Neuronal stem cell (in vitro differentiated cells): ENCODE measurements at regions not wholly inside any gene's neighbourhood (a gene's known extent, or its start where the extent isn't known, plus 50 kb on each side); places are given as distances from the start of the nearest gene placed in this dataset.
A peak's percentile ranks its signal among the peaks of the same experiment; 100 is the strongest.

ENCODE experiments used
- DNase-seq: peaks from one replicate; pipeline ENCODE4 v3.0.0-alpha.2; 2013; ENCODE audit warnings: low spot score
- H2AFZ ChIP-seq: one replicate; pipeline ENCODE4 v1.6.1; 2013; ENCODE audit warnings: mild to moderate bottlenecking, low read length, inconsistent platforms
- H2AK5ac ChIP-seq: 2 replicates; pipeline ENCODE4 v1.6.1; 2013; ENCODE audit warnings: low read depth, mild to moderate bottlenecking, inconsistent platforms, low read length, moderate library complexity, mixed read lengths
- H2BK120ac ChIP-seq: 2 replicates; pipeline ENCODE4 v1.6.1; 2013; ENCODE audit warnings: low read depth, mild to moderate bottlenecking, inconsistent platforms, low read length, moderate library complexity, mixed read lengths
- H2BK12ac ChIP-seq: one replicate; pipeline ENCODE4 v1.6.1; 2013; ENCODE audit warnings: low read length, inconsistent platforms
- H2BK15ac ChIP-seq: 2 replicates; pipeline ENCODE4 v1.6.1; 2013; ENCODE audit warnings: mild to moderate bottlenecking, low read length, inconsistent platforms, mixed read lengths
- H2BK5ac ChIP-seq: one replicate; pipeline ENCODE4 v1.6.1; 2013; ENCODE audit warnings: inconsistent platforms, mild to moderate bottlenecking, low read length, moderate library complexity
- H3K14ac ChIP-seq: one replicate; pipeline ENCODE4 v1.6.1; 2013; ENCODE audit warnings: low read length, inconsistent platforms
- H3K18ac ChIP-seq: 2 replicates; pipeline ENCODE4 v1.6.1; 2013; ENCODE audit warnings: low read length, inconsistent platforms
- H3K23ac ChIP-seq: 2 replicates; pipeline ENCODE4 v1.6.1; 2013; ENCODE audit warnings: low read depth, mild to moderate bottlenecking, mixed read lengths, low read length, inconsistent platforms; ENCODE audit not compliant: poor library complexity
- H3K27ac ChIP-seq: replicated peaks from 3 replicates; pipeline ENCODE4 v1.5.1; 2013; ENCODE audit warnings: low read length, inconsistent platforms
- H3K27me3 ChIP-seq, 3 experiments: 2 replicates each; pipeline ENCODE4 v1.6.1; 2013; ENCODE audit warnings: low read length in 3 of 3, mild to moderate bottlenecking in 2 of 3, inconsistent platforms in 1 of 3, low read depth in 1 of 3, mixed read lengths in 1 of 3, moderate library complexity in 1 of 3; ENCODE audit not compliant: control insufficient read depth in 3 of 3, insufficient read depth in 3 of 3
- H3K36me3 ChIP-seq, 2 donors: replicated peaks in 1 of 2; 2 replicates each; pipeline ENCODE4 v1.6.1; 2013; ENCODE audit warnings: low read length in 2 of 2; ENCODE audit not compliant: control insufficient read depth in 2 of 2, insufficient read depth in 2 of 2
- H3K4ac ChIP-seq: 2 replicates; pipeline ENCODE4 v1.6.1; 2013; ENCODE audit warnings: inconsistent platforms, mild to moderate bottlenecking, low read length, moderate library complexity
- H3K4me1 ChIP-seq, 2 donors: 1 replicate in 1 of 2; 2 replicates in 1 of 2; pipeline ENCODE4 v1.6.1; 2013; ENCODE audit warnings: low read length in 2 of 2, low read depth in 1 of 2; ENCODE audit not compliant: control insufficient read depth in 2 of 2, insufficient read depth in 1 of 2
- H3K4me2 ChIP-seq: one replicate; pipeline ENCODE4 v1.6.1; 2013; ENCODE audit warnings: mild to moderate bottlenecking, low read length, inconsistent platforms; ENCODE audit not compliant: insufficient read depth, poor library complexity, severe bottlenecking
- H3K4me3 ChIP-seq, 2 donors: 2 replicates each; pipeline ENCODE4 v1.5.1; 2013; ENCODE audit warnings: low read length in 2 of 2, mild to moderate bottlenecking in 2 of 2, inconsistent platforms in 1 of 2, moderate library complexity in 1 of 2
- H3K79me1 ChIP-seq: one replicate; pipeline ENCODE4 v1.6.1; 2013; ENCODE audit warnings: low read depth, mild to moderate bottlenecking, inconsistent platforms, low read length, moderate library complexity
- H3K9ac ChIP-seq: one replicate; pipeline ENCODE4 v1.6.1; 2013; ENCODE audit warnings: mild to moderate bottlenecking, low read depth, low read length, inconsistent platforms; ENCODE audit not compliant: poor library complexity
- H3K9me3 ChIP-seq, 2 donors: replicated peaks in 1 of 2; 2 replicates each; pipeline versions ENCODE3 to v1.6.1; 2013; ENCODE audit warnings: low read length in 2 of 2, mild to moderate bottlenecking in 2 of 2, inconsistent platforms in 1 of 2, low read depth in 1 of 2, mixed read lengths in 1 of 2, moderate library complexity in 1 of 2; ENCODE audit not compliant: control insufficient read depth in 2 of 2, insufficient read depth in 1 of 2
- H4K8ac ChIP-seq: one replicate; pipeline ENCODE4 v1.6.1; 2013; ENCODE audit warnings: low read depth, mild to moderate bottlenecking, inconsistent platforms, low read length, moderate library complexity
- H4K91ac ChIP-seq: one replicate; pipeline ENCODE4 v1.6.1; 2013; ENCODE audit warnings: low read length, low read depth, mild to moderate bottlenecking, inconsistent platforms; ENCODE audit not compliant: poor library complexity
- WGBS, 2 donors: extraction: QIAGEN DNeasy Blood & Tissue Kit; methylation state at CpG; one replicate each; pipeline ENCODE4 v1.1.7; 2013; ENCODE audit warnings: missing lambda C conversion rate in 2 of 2, mixed read lengths in 1 of 2; ENCODE audit not compliant: insufficient read length in 2 of 2, insufficient replicate concordance in 1 of 2; ENCODE audit errors: extremely low coverage in 2 of 2; 5-methylcytosine and 5-hydroxymethylcytosine counted together

GRCh38 chr5:44974813-44975212 lies 166.1 kb downstream of the MRPS30 start:
- Histone ChIP-seq H2AFZ (no peak overlapping the region), H3K14ac (peak overlapping the region; percentile 71), H2BK120ac (no peak overlapping the region), H3K9me3 (no peaks in the 10 kb centered on the region), H2BK15ac (no peak overlapping the region), H2BK5ac (no peak overlapping the region), H3K4me1 (peaks cover 0 to 2% of the 10 kb centered on the region in 2 donors), H3K23ac (no peak overlapping the region), H3K79me1 (no peaks in the 10 kb centered on the region), H3K4ac (peak overlapping the region; percentile 53), H2BK12ac (peak overlapping the region; percentile 41), H3K27ac (no peak overlapping the region), H3K9ac (no peak overlapping the region), H3K36me3 (no peaks in the 10 kb centered on the region), H4K8ac (no peak overlapping the region), H3K4me2 (no peak overlapping the region), H3K27me3 (no peaks in the 10 kb centered on the region), H3K4me3 (no peak overlapping the region), H4K91ac (no peak overlapping the region), H2AK5ac (no peak overlapping the region), H3K18ac (no peak overlapping the region)
- DNase-seq = no peak
- WGBS, 2 donors = no CpG with 5 or more reads among the region's 19 CpGs

- H4K8ac ChIP-seq = no peak overlapping the region
- H2AK5ac ChIP-seq = no peak overlapping the region
- DNase-seq = no peak
- peaks cover 5 to 7% of the 10 kb centered on the region in 2 donors for H3K9me3 ChIP-seq
- no peak overlapping the region for H3K4me2 ChIP-seq
- H3K4me3 ChIP-seq = no peak overlapping the region
- no peak overlapping the region for H2BK120ac ChIP-seq
- H3K18ac ChIP-seq = no peak overlapping the region
- H4K91ac ChIP-seq = no peak overlapping the region
- no peak overlapping the region for H3K27ac ChIP-seq
- H2BK12ac ChIP-seq = no peak overlapping the region
- no peaks in the 10 kb centered on the region for H3K27me3 ChIP-seq
- no peak overlapping the region for H2AFZ ChIP-seq
- no peaks in the 10 kb centered on the region for H3K36me3 ChIP-seq
- H3K79me1 ChIP-seq = no peaks in the 10 kb centered on the region
- H3K9ac ChIP-seq = no peak overlapping the region
- H2BK15ac ChIP-seq = no peak overlapping the region
- WGBS, 2 donors = no CpG with 5 or more reads among the region's 3 CpGs
- no peak overlapping the region for H3K4ac ChIP-seq
- no peak overlapping the region for H3K14ac ChIP-seq
- H2BK5ac ChIP-seq = no peak overlapping the region
- H3K23ac ChIP-seq = no peak overlapping the region
- H3K4me1 ChIP-seq = no peaks in the 10 kb centered on the region
These were observed 173.0 kb downstream of the MRPS30 start for GRCh38 chr5:44981708-44982107.

- Histone ChIP-seq H4K8ac (no peak overlapping the region), H3K4me2 (no peak overlapping the region), H2BK12ac (no peak overlapping the region), H3K36me3 (no peaks in the 10 kb centered on the region), H3K9me3 (peaks cover 5 to 7% of the 10 kb centered on the region in 2 donors), H2AFZ (no peak overlapping the region), H3K14ac (no peak overlapping the region), H3K4me3 (no peak overlapping the region), H3K27me3 (no peaks in the 10 kb centered on the region), H3K27ac (no peak overlapping the region), H3K18ac (no peak overlapping the region), H3K79me1 (no peaks in the 10 kb centered on the region), H3K9ac (no peak overlapping the region), H2BK5ac (no peak overlapping the region), H3K4ac (no peak overlapping the region), H3K23ac (no peak overlapping the region), H2BK15ac (no peak overlapping the region), H4K91ac (no peak overlapping the region), H3K4me1 (no peaks in the 10 kb centered on the region), H2BK120ac (no peak overlapping the region), H2AK5ac (no peak overlapping the region)
- DNase-seq = peak; percentile 3
These were observed 174.3 kb downstream of the MRPS30 start for GRCh38 chr5:44983006-44983405.

DNA sequence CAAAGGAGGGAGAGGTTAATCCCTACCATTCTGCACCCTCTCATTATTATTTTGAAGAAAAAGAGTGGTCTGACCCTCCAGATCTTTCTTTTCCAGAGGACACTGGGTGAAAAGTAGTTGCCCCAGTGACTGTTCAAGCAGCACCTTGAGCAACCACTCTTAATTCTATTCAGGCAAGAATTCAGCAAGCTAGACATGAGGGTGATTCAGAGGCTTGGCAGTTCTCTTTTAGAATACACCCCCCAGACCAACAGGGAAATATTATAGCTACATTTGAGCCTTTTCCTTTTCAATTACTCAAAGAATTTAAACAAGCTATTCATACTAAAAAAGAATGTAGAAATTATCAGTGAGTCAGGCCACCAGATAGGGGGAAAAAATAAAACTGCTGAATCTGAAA lies 178.3 kb downstream of the MRPS30 start:
- Histone ChIP-seq H2AFZ (no peak overlapping the region), H3K4me1 (no peaks in the 10 kb centered on the region), H3K4ac (no peak overlapping the region), H3K27me3 (no peaks in the 10 kb centered on the region), H3K9ac (no peak overlapping the region), H2BK120ac (no peak overlapping the region), H3K4me2 (no peak overlapping the region), H3K14ac (no peak overlapping the region), H3K4me3 (no peak overlapping the region), H2BK12ac (no peak overlapping the region), H3K23ac (no peak overlapping the region), H2BK5ac (no peak overlapping the region), H4K8ac (no peak overlapping the region), H2BK15ac (no peak overlapping the region), H4K91ac (no peak overlapping the region), H2AK5ac (no peak overlapping the region), H3K27ac (no peak overlapping the region), H3K79me1 (no peaks in the 10 kb centered on the region), H3K18ac (no peak overlapping the region), H3K9me3 (peaks cover 2 to 18% of the 10 kb centered on the region in 2 donors), H3K36me3 (no peaks in the 10 kb centered on the region)
- DNase-seq = no peak
